GM18907 (cell line): ENCODE measurements at regions not wholly inside any gene's neighbourhood (a gene's known extent, or its start where the extent isn't known, plus 50 kb on each side); places are given as distances from the start of the nearest gene placed in this dataset.
"Not testable (repeated sequence)": the region's sequence is repeated elsewhere in the genome, so short reads cannot be mapped to it uniquely, and the experiment has no call there.

Experiments
- ATAC-seq: cut with Tn5 transposase; IDR thresholded peaks from one replicate; pipeline ENCODE4 v1.9.1; 2021; ENCODE audit warnings: mild to moderate bottlenecking, moderate library complexity; ENCODE audit not compliant: unreplicated experiment

- ATAC-seq: no peak
Observed at GRCh38 chr18:70931942-70932814, 643.3 kb downstream of the SOCS6 start.

- no peak for ATAC-seq
Observed at GRCh38 chr18:70920840-70921374, 632.1 kb downstream of the SOCS6 start.

- no peak for ATAC-seq
Observed at GRCh38 chr18:70907673-70908072, 618.8 kb downstream of the SOCS6 start.

GRCh38 chr18:70892381-70892780 is 603.5 kb downstream of the SOCS6 start:
- no peak for ATAC-seq

- ATAC-seq: no peak
Observed at GRCh38 chr18:70870292-70870691, 581.4 kb downstream of the SOCS6 start.

- no peak for ATAC-seq
Observed at GRCh38 chr18:70848329-70848728, 559.5 kb downstream of the SOCS6 start.

GRCh38 chr18:70840649-70841048 is 551.8 kb downstream of the SOCS6 start:
- ATAC-seq: no peak

- no peak for ATAC-seq
Observed at GRCh38 chr18:70827632-70828031, 538.8 kb downstream of the SOCS6 start.

- no peak for ATAC-seq
Observed at GRCh38 chr18:70826571-70826970, 537.7 kb downstream of the SOCS6 start.

GRCh38 chr18:70822691-70823090 is 533.8 kb downstream of the SOCS6 start:
- ATAC-seq: no peak

GRCh38 chr18:70822117-70822516 is 533.3 kb downstream of the SOCS6 start:
- no peak for ATAC-seq

- ATAC-seq: no peak
Observed at GRCh38 chr18:70808481-70809056, 519.7 kb downstream of the SOCS6 start.

- ATAC-seq: peak; percentile 92
Observed at GRCh38 chr18:70781860-70782453, 493.1 kb downstream of the SOCS6 start.

GRCh38 chr18:70766254-70766653 is 477.4 kb downstream of the SOCS6 start:
- not testable (repeated sequence) for ATAC-seq

- no peak for ATAC-seq
Observed at GRCh38 chr18:70762812-70763211, 474.0 kb downstream of the SOCS6 start.

GRCh38 chr18:70758780-70759179 is 469.9 kb downstream of the SOCS6 start:
- ATAC-seq: no peak

- no peak for ATAC-seq
Observed at GRCh38 chr18:70754486-70754885, 465.6 kb downstream of the SOCS6 start.

- no peak for ATAC-seq
Observed at GRCh38 chr18:70732916-70733315, 444.1 kb downstream of the SOCS6 start.

- no peak for ATAC-seq
Observed at GRCh38 chr18:70732188-70732587, 443.3 kb downstream of the SOCS6 start.

GRCh38 chr18:70720607-70721006 is 431.8 kb downstream of the SOCS6 start:
- no peak for ATAC-seq

- ATAC-seq: no peak
Observed at GRCh38 chr18:70709720-70710119, 420.9 kb downstream of the SOCS6 start.

- no peak for ATAC-seq
Observed at GRCh38 chr18:70709144-70709543, 420.3 kb downstream of the SOCS6 start.
